HEK293T (cell line): ENCODE measurements at regions not wholly inside any gene's neighbourhood (a gene's known extent, or its start where the extent isn't known, plus 50 kb on each side); places are given as distances from the start of the nearest gene placed in this dataset.

Experiments used
- CTCF ChIA-PET: fragments of 350-600 bp; formaldehyde crosslinking; extraction: SDS; loops from one replicate; lab custom pipeline; 2021; ENCODE audit warnings: antibody characterized with exemption, inconsistent platforms; lab: Yijun Ruan, JAX
- POLR2A ChIA-PET: fragments of 350-600 bp; formaldehyde crosslinking; extraction: SDS; loops from one replicate; lab custom pipeline; 2020; ENCODE audit warnings: antibody characterized with exemption, inconsistent platforms; lab: Yijun Ruan, JAX
- DNase-seq: peaks from one replicate; pipeline ENCODE4 v3.0.0; 2012; ENCODE audit warnings: mixed read lengths; ENCODE audit errors: extremely low spot score
- ARNT ChIP-seq: fragments of 450-650 bp; IDR thresholded peaks from 2 replicates; pipeline ENCODE4 v1.6.1; 2017; ENCODE audit warnings: mild to moderate bottlenecking
- BHLHE40 ChIP-seq: fragments of 450-650 bp; IDR thresholded peaks from 2 replicates; pipeline ENCODE4 v1.6.1; 2016; ENCODE audit warnings: mild to moderate bottlenecking, moderate library complexity, borderline replicate concordance
- CTBP1 ChIP-seq: fragments of 450-650 bp; IDR thresholded peaks from 2 replicates; pipeline ENCODE4 v1.6.1; 2016; ENCODE audit warnings: borderline replicate concordance
- ELF4 ChIP-seq: fragments of 450-650 bp; IDR thresholded peaks from 2 replicates; pipeline ENCODE4 v1.6.1; 2017; ENCODE audit warnings: antibody characterized with exemption
- FOXA1 ChIP-seq: fragments of 450-650 bp; IDR thresholded peaks from 2 replicates; pipeline ENCODE4 v1.6.1; 2016; ENCODE audit warnings: mild to moderate bottlenecking
- FOXK2 ChIP-seq: fragments of 450-650 bp; IDR thresholded peaks from 2 replicates; pipeline ENCODE4 v1.6.1; 2016; ENCODE audit warnings: mild to moderate bottlenecking
- FOXM1 ChIP-seq: fragments of 450-650 bp; IDR thresholded peaks from 2 replicates; pipeline ENCODE4 v1.6.1; 2017; ENCODE audit warnings: mild to moderate bottlenecking, borderline replicate concordance
- HDGF ChIP-seq: fragments of 450-650 bp; IDR thresholded peaks from 2 replicates; pipeline ENCODE4 v1.6.1; 2017; ENCODE audit warnings: antibody characterized with exemption, borderline replicate concordance
- L3MBTL2 ChIP-seq: fragments of 450-650 bp; conservative IDR thresholded peaks from 2 replicates; pipeline ENCODE4 v1.6.1; 2016; ENCODE audit warnings: mild to moderate bottlenecking
- LEF1 ChIP-seq: fragments of 450-650 bp; IDR thresholded peaks from 2 replicates; pipeline ENCODE4 v1.6.1; 2017; ENCODE audit warnings: mild to moderate bottlenecking, borderline replicate concordance
- NFRKB ChIP-seq: fragments of 450-650 bp; IDR thresholded peaks from 2 replicates; pipeline ENCODE4 v1.6.1; 2016; ENCODE audit warnings: mild to moderate bottlenecking, moderate library complexity
- PKNOX1 ChIP-seq: fragments of 450-650 bp; IDR thresholded peaks from 2 replicates; pipeline ENCODE4 v1.6.1; 2016
- SP1 ChIP-seq: fragments of 450-650 bp; IDR thresholded peaks from 2 replicates; pipeline ENCODE4 v1.6.1; 2017
- SUZ12 ChIP-seq: fragments of 450-650 bp; IDR thresholded peaks from 2 replicates; pipeline ENCODE4 v1.6.1; 2016; ENCODE audit warnings: mild to moderate bottlenecking
- TARDBP ChIP-seq: fragments of 450-650 bp; IDR thresholded peaks from 2 replicates; pipeline ENCODE4 v1.6.1; 2016
- ZNF384 ChIP-seq: fragments of 450-650 bp; IDR thresholded peaks from 2 replicates; pipeline ENCODE4 v1.6.1; 2016

- ChIA-PET POLR2A (no interaction called here), CTCF (no interaction called here)
- no peak for DNase-seq
- no peak for TF ChIP-seq LEF1
- no peak for TF ChIP-seq HDGF
- TF ChIP-seq FOXM1, result no peak
- no peak for TF ChIP-seq SP1
- TF ChIP-seq TARDBP, result no peak
- TF ChIP-seq FOXK2, result no peak
- TF ChIP-seq SUZ12, result no peak
- no peak for TF ChIP-seq PKNOX1
- TF ChIP-seq FOXA1, result no peak
Measured at GRCh38 chr3:135453326-135453725, 512.2 kb upstream of the PPP2R3A start.

- no peak for TF ChIP-seq LEF1
- TF ChIP-seq HDGF, result no peak
- TF ChIP-seq ZNF384, result no peak
- TF ChIP-seq FOXA1, result no peak
- DNase-seq, result no peak
- ChIA-PET CTCF (no interaction called here), POLR2A (no interaction called here)
Measured at GRCh38 chr3:135454890-135455289, 510.6 kb upstream of the PPP2R3A start.

- no peak for TF ChIP-seq ARNT
- TF ChIP-seq PKNOX1, result peak; percentile 61
- no peak for TF ChIP-seq ZNF384
- TF ChIP-seq BHLHE40, result no peak
- no peak for TF ChIP-seq TARDBP
- peak; percentile 57 for DNase-seq
- CTCF ChIA-PET, result interaction anchor here (0.7 kb wide), 1 partner anchor 662 kb away, joined by 3 read pairs; no protein-coding TSS in a partner anchor
Measured at GRCh38 chr3:135456108-135456790, 509.3 kb upstream of the PPP2R3A start.

GRCh38 chr3:135458541-135459322, 506.8 kb upstream of the PPP2R3A start:
- ChIA-PET POLR2A (no interaction called here), CTCF (no interaction called here)
- TF ChIP-seq SP1 (no peak), FOXM1 (no peak), FOXA1 (no peak), FOXK2 (no peak), LEF1 (no peak), SUZ12 (no peak), BHLHE40 (no peak), HDGF (no peak), ZNF384 (no peak), TARDBP (no peak), CTBP1 (no peak), ELF4 (no peak), NFRKB (no peak), L3MBTL2 (no peak), PKNOX1 (no peak), ARNT (no peak)
- no peak for DNase-seq

More at GRCh38 chr3:135456108-135456790, 509.3 kb upstream of the PPP2R3A start:
- POLR2A ChIA-PET, result interaction anchor here (0.6 kb wide), 1 partner anchor 607 kb away, joined by 3 read pairs; no protein-coding TSS in a partner anchor

- ChIA-PET POLR2A (no interaction called here), CTCF (no interaction called here)
- TF ChIP-seq NFRKB (no peak), PKNOX1 (no peak), TARDBP (no peak), ARNT (no peak), HDGF (no peak), SP1 (no peak), ELF4 (no peak), LEF1 (no peak), FOXA1 (no peak), ZNF384 (no peak)
- no peak for DNase-seq
Measured at GRCh38 chr3:135460273-135460672, 505.3 kb upstream of the PPP2R3A start.

GRCh38 chr3:135471911-135472310, 493.6 kb upstream of the PPP2R3A start:
- no peak for DNase-seq
- ChIA-PET CTCF (no interaction called here), POLR2A (no interaction called here)
- no peak for TF ChIP-seq L3MBTL2
- TF ChIP-seq SUZ12, result no peak
- TF ChIP-seq CTBP1, result no peak
- TF ChIP-seq ARNT, result no peak
- no peak for TF ChIP-seq SP1
